Occipital lobe (tissue), 2 donors: ENCODE measurements at regions not wholly inside any gene's neighbourhood (a gene's known extent, or its start where the extent isn't known, plus 50 kb on each side); places are given as distances from the start of the nearest gene placed in this dataset. TPM values are rescaled to one million over a fixed set of nuclear protein-coding genes. Genes with fewer than 3 reads are reported as not detected.
"Not testable (repeated sequence)": the region's sequence is repeated elsewhere in the genome, so short reads cannot be mapped to it uniquely, and the experiment has no call there.

Experiments
- DNase-seq: peaks from one replicate; lab custom pipeline; 2025; lab: John Stamatoyannopoulos, UW
- small RNA-seq: library from RNA; depleted of rRNA; stranded (forward); fragments of <200 nt; gene quantifications from one replicate; pipeline ENCODE3, GENCODE V24; 2014

DNA sequence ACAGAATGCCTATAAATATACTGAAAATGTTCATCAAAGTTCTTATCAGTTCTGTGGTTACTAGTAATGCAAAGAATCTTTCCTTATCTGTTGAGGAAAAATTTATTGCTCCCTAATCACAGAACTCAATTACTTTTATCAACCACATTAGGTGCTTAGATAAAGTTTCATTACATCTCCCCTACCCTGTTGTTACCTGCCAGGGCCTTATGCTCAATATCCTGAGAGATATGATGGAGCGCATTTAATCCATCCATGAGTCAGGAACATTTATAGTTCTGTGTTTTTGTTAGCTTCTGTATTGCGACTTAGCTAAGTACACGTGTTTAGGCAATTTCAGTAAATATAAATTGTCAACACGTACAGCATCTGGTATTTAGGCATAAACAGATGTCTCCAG is 164.3 kb upstream of the ST8SIA4 start:
- no peak for DNase-seq

GRCh38 chr5:101062902-101063301 is 159.8 kb upstream of the ST8SIA4 start:
- DNase-seq, result no peak

GRCh38 chr5:101047181-101047580 is 144.1 kb upstream of the ST8SIA4 start:
- no peak for DNase-seq

- DNase-seq, result no peak
Measured at GRCh38 chr5:101045689-101046088, 142.6 kb upstream of the ST8SIA4 start.

GRCh38 chr5:101040002-101040401 is 136.9 kb upstream of the ST8SIA4 start:
- not testable (repeated sequence) for DNase-seq

- no peak for DNase-seq
Measured at GRCh38 chr5:101036778-101037177, 133.7 kb upstream of the ST8SIA4 start.

DNA sequence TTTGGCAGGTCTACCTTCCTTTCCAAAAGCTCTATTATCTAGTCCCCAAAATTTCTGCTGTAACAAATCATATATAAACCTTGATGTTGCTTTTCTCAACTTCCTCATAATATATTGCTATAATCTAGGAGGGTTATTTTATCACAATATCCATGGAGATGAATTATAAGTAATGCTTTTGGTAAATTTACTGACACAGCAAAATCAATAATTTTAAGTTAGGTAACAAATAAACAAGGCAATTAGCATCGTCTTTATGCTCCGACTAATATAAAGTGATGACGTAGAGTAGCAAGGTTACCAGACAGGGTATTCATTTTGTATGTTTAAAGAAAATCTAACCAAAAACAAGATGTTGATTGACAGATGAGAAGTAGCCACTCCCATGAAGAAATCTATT is 132.3 kb upstream of the ST8SIA4 start:
- no peak for DNase-seq

- no peak for DNase-seq
Measured at GRCh38 chr5:101024299-101024698, 121.2 kb upstream of the ST8SIA4 start.

- no peak for DNase-seq
Measured at GRCh38 chr5:101018299-101018698, 115.2 kb upstream of the ST8SIA4 start.

GRCh38 chr5:101012880-101013279 is 109.8 kb upstream of the ST8SIA4 start:
- DNase-seq, result no peak

- no peak for DNase-seq
Measured at GRCh38 chr5:101009758-101010519, 106.9 kb upstream of the ST8SIA4 start.

DNA sequence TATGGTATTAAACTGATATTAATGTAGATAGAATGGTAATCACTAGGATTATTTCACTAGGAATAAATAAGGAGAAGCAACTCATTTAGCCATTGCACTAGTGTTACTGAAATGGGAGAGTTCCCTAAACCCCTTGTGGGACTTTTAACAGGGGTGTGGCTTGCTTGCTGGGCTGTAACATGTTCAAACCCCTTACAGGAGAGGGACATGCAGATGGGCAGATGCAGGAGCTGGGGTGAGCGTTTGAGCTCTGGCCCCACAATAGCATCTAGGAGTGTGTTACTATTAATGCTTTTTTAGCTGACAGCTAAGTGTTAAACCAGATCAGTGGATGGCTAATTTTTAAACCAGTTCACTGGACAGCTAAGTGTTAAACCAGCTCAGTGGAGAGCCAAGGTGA is 89.3 kb upstream of the ST8SIA4 start:
- no peak for DNase-seq

GRCh38 chr5:100983601-100984000 is 80.5 kb upstream of the ST8SIA4 start:
- DNase-seq, result not testable (repeated sequence)

DNA sequence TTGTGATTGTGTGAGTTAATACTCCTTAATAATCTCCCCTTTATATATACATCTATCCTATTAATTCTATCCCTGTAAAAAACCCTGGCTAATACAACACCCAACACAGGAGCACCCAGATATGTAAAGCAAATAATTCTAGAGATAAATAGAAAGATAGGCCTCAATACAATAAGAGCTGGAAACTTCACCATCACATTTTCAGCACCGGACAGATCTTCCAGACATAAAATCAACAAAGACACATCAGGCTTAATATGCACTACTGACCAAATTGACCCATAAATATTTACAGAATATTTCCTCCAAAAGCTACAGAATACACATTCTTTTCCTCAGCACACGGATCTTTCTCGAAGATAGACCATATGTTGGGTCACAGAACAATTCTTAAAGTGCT is 71.0 kb upstream of the ST8SIA4 start:
- no peak for DNase-seq

DNA sequence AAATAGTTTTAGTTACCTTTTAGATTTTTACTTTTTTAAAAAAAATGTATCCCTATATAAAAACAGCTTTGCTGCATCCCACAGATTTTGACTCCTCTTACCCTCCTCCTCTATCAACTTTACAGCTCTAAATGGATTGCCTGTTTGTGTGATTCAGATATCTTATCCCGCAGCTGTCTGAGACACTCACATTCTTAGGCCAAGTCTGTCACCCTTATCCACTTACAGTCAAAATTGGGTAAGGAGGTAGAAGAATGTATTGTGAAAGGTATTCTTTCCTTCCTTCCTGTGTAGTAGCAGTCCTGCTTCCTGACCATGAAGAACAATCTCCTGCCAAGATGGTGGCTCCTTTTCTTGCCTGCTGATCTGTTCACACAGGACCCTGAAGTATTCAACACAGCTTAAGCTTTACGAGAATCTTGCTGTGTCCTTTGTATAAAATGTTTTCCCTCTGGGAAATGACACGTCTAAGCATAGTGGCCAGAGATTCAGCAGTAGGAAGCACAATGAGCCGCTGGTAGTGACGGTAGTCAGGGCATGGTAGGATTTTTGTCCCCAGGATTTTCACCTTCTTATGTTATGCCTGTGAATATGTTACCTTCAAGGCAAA is 67.7 kb upstream of the ST8SIA4 start:
- no peak for DNase-seq

GRCh38 chr5:100965291-100965690 is 62.2 kb upstream of the ST8SIA4 start:
- DNase-seq, result no peak

Small RNA genes in the stretch of these regions (small RNA-seq; reads per million reads assigned to genes)
- not detected for gene RN7SL802P
- not detected for gene RNA5SP188
